Hippocampal formation (tissue), 2 donors: ENCODE measurements at regions not wholly inside any gene's neighbourhood (a gene's known extent, or its start where the extent isn't known, plus 50 kb on each side); places are given as distances from the start of the nearest gene placed in this dataset.
A peak's percentile ranks its signal among the peaks of the same experiment; 100 is the strongest.
"Not testable (repeated sequence)": the region's sequence is repeated elsewhere in the genome, so short reads cannot be mapped to it uniquely, and the experiment has no call there.

Experiments used
- DNase-seq, 2 donors: peaks; one replicate each; lab custom pipeline; 2025; lab: John Stamatoyannopoulos, UW

- DNase-seq = no peak
Measured at GRCh38 chr18:25561918-25562317, 210.0 kb upstream of the ZNF521 start.

DNA sequence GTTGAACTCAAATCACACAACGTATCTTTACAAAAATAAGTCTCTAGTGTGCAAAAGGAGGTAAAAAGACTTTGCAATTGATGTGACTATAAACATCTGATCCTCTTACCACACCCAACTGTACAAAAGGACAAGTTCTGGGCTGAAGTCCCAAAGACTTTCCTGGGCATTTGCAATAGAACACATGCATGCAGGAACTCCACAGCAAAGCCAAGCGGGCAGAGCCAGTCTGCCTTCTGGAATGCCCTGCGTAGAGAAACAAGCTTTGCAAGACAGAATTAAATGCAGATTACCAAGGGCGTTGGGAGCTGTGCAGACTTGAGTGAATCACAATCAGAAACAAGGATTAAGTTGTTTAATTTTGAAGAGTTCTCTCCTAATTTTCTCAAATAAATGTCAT is 208.4 kb upstream of the ZNF521 start:
- DNase-seq = no peak

GRCh38 chr18:25557011-25557410 is 205.0 kb upstream of the ZNF521 start:
- no peak for DNase-seq

- no peak for DNase-seq
Measured at GRCh38 chr18:25553631-25554263, 201.8 kb upstream of the ZNF521 start.

GRCh38 chr18:25544546-25545287 is 192.8 kb upstream of the ZNF521 start:
- DNase-seq = no peak

DNA sequence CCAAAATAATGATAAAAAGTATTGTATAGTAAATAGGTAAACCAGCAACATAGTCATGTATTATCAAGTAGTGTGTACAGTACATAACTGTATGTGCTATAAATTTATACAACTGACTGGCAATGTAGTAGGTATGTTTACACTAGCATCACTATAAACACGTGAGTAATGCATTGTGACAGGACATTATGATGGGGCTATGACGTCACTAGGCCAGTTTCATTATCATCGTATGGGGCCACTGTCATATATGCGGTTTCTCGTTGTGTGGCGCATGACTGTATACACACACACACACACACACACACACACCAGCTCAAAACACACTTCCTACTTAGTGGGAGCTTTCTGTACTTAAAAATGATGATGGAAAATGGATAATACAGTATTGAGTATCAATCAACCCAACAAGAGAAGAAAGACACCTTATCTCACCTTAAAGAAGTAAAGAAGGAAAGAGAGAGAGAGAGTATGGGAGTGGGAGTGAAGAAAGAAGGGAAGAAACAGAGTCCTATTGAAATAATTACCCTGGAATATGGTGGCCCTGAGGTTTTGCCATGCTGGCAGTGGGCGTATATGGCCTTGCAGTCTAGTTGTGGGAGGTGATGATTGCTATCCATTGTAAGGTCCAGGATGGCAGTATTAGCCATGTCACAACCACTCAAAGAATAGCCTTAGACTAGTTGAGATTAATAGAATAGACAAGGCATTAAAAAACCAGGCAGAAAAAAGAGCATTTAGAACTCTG is 186.4 kb upstream of the ZNF521 start:
- DNase-seq = no peak

- DNase-seq = no peak
Measured at GRCh38 chr18:25535495-25535894, 183.5 kb upstream of the ZNF521 start.

DNA sequence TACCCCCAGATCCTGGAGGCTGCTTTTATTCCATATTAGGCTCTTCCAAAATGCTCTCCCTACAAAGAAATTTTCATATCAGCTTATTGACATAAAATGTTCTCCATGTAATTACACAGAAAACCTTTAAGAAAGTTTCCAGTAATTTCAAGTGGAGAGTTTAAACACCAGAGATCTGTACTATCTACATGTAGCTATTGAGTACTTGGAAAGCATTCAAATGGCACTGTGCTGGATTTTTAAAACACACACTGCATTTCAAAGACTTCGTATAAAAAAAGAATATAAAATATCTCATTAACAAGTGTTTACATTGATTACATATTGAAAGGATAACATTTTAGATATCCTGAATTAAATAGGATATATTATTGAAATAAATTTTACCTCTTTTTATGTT is 182.4 kb upstream of the ZNF521 start:
- DNase-seq = no peak

DNA sequence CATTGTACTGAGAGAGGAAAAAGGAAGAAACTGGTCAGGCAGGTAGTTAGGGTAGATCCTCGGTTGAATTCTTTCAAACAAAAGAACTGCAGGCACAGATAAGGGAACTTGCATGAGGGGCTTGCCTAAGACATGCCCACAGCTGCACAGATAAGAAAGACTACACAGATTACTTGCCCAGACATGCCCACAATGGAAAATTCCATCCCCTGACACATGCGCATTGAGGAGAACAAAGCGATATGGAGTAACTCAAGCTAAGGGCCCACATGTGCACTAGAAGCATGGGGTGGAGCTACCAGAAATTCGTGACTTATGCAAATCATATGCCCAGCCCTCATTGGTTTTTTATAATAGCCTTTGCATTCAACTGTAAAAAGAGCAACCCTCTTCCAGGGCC is 181.3 kb upstream of the ZNF521 start:
- no peak for DNase-seq

- DNase-seq = no peak
Measured at GRCh38 chr18:25531207-25531606, 179.2 kb upstream of the ZNF521 start.

DNA sequence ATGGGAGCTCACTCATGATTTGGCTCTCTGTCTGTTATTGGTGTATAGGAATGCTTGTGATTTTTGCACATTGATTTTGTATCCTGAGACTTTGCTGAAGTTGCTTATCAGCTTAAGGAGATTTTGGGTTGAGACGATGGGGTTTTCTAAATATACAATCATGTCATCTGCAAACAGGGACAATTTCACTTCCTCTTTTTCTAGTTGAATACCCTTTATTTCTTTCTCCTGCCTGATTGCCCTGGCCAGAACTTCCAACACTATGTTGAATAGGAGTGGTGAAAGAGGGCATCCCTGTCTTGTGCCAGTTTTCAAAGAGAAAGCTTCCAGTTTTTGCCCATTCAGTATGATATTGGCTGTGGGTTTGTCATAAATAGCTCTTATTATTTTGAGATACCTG is 173.8 kb upstream of the ZNF521 start:
- DNase-seq = not testable (repeated sequence)

DNA sequence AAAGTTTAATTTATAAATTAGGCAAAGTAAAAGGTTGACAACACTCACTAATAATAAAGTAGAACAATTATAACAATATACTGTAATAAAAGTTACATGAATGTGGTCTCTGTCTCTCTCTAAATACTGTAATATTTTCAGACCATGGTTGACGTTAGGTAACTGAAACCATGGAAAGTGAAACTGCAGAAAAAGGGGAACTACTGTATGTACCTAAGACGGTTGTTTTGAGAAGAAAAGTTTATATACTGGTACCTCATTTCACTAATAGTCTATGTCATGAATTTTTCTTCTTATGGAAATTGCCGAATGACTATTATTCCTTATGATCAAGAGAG is 166.7 kb upstream of the ZNF521 start:
- DNase-seq = no peak

GRCh38 chr18:25517881-25518715 is 166.1 kb upstream of the ZNF521 start:
- no peak for DNase-seq

DNA sequence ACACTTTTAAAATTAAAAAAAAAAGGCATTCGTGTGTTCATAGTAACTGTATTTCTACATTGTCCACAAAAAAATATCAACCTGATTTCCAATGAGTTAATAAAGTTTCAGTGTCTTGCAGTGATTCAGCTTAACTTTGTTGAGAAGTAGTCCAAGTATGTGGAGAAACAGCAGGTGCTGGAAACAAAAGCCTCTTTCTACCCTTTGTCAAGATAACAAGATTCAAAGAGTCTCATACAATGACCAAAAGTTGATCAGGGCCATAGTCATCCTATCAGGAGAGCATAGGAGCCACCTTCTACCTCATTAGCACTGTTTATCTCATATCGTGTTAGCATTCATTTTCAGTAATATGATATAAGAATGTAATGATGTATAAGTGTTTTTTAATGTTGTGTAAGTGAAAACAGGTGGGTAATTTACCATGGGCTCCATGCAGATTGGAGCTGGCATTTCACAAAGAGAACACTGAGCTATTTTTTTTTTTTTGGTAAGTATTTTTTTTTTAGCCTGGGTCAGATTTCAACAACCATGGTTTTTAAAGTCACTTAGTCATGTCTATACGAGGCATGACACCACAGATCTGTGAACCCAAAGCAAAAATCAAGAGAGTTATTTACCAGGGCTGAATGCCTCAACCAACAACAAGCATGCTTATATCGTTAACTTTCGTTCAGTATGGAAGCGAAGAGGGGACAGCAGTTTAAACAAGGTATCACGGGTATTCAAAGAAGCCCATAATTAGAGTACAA is 165.0 kb upstream of the ZNF521 start:
- no peak for DNase-seq

GRCh38 chr18:25516121-25516520 is 164.2 kb upstream of the ZNF521 start:
- DNase-seq = no peak

- DNase-seq = no peak
Measured at GRCh38 chr18:25510096-25510495, 158.1 kb upstream of the ZNF521 start.

DNA sequence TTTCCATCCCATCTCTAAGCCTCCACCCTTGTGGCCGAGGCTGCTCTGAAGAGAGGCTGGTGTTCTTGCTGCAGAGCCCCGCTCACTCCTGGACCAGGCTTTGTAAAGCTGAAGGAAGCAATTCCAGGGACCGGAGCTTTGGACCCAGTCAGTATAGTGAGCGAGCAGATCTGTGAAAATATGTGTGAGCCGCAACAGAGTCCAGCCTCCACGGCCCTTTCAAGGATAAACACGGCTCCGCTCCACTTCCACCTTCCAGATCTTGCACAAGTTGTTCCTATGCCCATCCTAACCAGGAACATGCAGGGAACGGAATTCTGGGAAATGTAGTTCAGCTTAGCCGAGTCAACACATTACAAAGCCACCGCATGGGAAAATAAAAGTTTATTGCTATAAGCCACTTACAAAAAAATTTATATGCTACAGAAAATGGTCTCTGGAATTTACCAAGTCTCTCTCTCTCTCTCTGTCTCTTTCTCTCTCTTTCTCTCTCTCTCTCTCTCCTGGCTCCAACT is 151.7 kb upstream of the ZNF521 start:
- DNase-seq = peak; percentile 45 to 60

GRCh38 chr18:25497151-25497794 is 145.3 kb upstream of the ZNF521 start:
- DNase-seq = no peak

DNA sequence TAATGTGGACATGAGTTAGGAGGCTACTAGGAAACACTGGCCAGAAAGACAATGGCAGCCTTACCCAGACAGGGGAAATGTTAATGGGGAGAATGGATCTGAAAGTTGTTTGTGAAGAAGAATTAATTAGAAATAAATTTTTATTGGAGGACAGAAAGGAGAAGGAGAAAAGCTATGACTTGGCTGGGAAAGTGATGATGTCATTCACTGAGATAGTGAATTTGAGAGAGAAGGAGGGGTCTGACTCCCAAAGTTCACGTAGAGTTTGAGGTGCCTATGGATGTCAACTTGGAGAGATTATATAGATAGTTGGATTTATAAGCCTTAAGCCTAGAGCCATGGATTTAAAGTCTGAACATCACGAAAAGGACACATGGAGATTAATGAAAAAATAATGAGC is 144.6 kb upstream of the ZNF521 start:
- no peak for DNase-seq

GRCh38 chr18:25495606-25496005 is 143.6 kb upstream of the ZNF521 start:
- no peak for DNase-seq

- DNase-seq = no peak
Measured at GRCh38 chr18:25494888-25495287, 142.9 kb upstream of the ZNF521 start.
